ENCODE measurements at regions not wholly inside any gene's neighbourhood (a gene's known extent, or its start where the extent isn't known, plus 50 kb on each side); places are given as distances from the start of the nearest gene placed in this dataset.

DNA sequence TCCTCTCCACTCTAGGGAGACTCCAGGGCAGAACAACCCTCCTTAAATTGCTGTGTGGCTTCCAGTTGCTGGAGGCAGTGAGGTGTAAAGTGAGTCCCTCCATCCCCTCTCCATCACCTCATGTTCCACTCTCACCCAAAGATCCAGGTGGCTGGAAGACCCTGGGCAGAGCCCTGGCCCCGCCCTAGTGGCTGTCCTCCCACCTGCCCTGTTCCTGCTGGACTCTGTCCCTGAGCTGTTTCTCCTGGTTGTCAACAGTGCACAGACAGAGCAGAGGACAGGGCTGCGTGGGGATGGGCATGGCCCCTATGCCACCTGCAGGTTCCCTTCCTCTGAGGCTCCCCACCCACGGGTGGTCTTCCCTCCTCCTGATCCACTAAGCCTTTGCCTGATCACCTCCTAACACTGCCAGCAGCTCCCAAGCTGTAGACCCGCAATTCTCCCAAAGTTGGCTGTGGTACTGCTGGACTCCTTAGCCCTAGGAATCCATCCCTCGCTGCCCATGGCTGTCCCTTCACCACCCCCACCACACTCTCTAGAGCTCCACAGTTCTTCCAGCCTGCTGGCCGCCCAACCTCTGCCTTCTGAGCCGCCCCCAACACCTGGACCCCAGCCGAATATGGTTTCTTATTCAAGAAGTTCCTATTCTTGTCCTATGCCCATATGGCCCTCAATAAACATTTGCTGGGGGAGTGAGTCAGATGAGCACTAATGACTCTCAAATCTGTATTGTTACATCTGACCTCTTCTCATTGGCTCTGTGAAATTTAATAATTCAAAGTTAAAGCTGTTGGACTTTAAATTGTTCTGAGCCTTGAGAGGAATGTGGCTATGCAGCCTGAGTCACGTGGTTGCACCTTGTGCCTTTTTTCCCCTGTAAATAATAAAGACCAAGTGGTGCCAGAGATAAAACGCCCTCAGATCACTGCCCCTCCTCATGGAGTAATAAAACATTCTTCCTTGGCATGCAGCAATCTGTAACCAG, 260.0 kb upstream of the HS6ST1 start:
- DNase-seq (ENCODE audit: low spot score) = no peak

DNA sequence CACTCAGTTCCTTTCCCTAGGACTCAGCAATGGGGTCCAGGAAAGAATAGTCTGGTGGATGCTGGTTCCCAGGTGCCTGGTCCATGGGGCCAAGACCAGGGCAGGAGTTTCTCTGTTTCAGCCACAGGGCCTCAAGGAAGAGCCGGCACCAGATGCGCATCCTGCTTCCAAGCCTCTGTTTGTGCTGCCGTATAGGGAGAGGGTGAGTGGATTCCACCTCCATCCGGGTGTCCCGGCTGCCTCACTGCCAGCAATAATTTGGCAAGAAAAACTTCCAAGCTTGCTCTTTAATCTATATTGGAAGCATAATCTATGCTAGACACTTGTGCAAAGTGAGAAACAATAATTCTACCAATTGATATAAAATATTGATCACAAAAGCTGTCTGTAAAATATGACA, 261.2 kb upstream of the HS6ST1 start:
- no peak for DNase-seq (ENCODE audit: low spot score)

DNA sequence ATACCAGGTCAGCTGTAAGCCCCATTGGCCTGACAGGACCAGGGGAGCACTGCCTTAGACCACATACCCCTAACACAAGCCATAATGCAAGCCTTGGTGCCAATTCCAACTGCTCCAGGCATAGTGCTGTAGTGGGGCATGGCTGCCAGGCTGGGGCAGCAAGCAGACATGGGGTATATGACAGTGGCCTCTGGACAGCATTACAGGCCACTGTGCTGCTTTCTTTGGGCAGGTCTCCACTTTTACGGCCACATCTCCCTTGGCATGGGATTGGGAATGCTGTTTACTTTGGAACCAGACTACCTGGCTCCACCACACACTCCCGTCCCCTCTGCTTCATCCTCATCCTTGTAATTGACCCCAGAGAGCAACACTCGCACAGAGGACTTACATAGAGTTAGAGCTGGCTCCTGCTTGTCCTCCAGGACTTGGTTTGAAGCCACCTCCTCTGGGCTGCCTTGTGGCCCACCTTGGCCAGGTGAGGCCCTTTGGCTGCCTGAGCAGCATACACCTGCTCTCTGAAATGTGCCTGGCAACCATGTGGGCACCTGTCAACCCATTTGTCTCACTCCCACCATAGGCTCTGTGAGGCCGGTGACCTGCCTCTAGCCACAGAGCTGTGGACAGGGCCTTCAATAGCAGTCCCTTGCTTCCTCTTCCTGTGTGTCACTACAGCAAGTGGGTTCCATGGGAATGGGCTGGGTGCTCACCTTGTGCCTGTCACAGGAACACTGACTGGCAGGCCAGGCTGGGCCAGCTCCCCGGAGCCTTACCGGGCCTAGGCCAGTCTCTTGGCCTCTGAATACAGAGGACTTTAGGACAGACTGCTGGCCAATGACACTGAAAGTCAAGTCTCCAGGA, 262.6 kb upstream of the HS6ST1 start:
- no peak for DNase-seq (ENCODE audit: low spot score)

DNA sequence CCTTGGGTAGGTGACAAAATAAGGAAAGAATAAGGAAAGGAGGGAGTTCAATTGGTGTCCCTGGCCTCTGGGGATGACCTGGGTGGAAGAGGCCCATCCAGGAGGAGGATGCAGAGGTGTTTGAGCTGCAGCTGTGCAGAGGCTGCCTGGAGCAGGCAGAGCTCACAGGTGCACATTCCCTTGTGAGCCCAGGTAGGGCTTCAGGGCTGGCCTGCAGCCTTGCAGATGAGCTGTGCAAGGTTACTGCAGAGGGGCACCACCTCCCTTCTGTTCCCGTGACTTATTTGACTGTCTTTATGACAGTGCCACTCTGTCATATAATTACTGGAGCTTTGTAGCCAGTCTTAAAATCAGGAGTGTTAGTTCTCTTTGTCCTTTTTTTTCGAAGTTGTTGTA, 263.2 kb upstream of the HS6ST1 start:
- DNase-seq (ENCODE audit: low spot score) = no peak

DNA sequence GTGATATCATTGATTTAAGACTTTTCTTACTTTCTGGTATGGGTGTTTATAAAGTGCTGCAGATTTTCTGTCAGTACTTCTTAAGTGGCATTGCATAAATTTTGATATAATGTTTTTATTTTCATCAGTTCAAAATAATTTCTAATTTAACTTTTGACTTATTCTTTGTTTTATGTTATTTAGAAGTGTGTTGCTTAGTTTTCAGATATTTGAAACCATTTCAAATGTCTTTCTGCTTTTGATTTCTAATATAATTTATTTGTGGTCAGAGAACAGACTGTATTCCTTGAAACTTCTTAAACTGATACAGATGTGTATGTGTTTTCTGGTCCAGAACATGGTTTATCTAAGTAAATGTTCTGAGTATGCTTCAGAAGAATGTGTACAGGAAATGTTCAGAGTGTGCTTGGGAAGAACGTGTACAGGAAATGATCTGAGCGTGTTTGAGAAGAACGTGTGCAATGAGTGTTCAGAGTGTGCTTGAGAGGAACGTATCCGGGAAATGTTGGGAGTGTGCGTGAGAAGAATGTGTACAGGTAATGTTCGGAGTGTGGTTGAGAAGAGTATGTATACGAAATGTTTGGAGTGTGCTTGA, 265.7 kb upstream of the HS6ST1 start:
- no peak for DNase-seq (ENCODE audit: low spot score)

DNA sequence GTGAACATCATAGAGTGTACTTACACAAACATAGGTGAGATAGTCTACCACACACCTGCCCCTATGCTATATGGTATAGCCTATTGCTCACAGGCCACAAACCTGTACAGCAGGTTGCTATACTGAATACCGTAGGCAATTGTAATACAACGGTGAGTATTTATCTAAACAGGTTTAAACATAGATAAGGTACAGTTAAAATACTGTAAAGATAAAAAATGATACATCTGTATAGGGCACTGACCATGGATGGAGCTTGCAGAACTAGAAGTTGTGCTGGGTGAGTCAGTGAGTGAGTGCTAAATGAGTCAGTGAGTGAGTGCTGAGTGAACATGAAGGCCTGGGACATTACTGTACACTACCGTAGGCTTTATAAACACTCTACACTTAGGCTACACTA, 267.0 kb upstream of the HS6ST1 start:
- no peak for DNase-seq (ENCODE audit: low spot score)

DNA sequence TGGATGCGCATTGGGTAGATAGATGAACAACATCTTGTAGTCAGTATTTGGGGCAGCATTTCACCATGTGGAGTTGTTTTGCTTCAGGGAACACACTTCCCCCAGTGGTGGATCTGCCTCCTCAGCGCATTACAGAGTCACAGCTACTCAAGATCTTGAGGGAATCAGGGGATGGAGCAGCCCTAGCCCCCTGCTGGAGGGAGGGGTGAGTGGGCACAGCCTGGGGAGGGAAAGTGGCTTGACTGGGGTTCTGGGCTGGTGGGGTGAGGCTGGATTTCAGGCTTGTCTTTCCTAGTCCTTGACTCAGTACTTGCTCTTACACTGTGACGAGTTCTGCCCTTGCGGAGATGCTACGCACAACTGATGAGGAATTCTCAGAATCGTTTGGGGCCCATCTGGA, 271.0 kb upstream of the HS6ST1 start:
- no peak for DNase-seq (ENCODE audit: low spot score)

DNA sequence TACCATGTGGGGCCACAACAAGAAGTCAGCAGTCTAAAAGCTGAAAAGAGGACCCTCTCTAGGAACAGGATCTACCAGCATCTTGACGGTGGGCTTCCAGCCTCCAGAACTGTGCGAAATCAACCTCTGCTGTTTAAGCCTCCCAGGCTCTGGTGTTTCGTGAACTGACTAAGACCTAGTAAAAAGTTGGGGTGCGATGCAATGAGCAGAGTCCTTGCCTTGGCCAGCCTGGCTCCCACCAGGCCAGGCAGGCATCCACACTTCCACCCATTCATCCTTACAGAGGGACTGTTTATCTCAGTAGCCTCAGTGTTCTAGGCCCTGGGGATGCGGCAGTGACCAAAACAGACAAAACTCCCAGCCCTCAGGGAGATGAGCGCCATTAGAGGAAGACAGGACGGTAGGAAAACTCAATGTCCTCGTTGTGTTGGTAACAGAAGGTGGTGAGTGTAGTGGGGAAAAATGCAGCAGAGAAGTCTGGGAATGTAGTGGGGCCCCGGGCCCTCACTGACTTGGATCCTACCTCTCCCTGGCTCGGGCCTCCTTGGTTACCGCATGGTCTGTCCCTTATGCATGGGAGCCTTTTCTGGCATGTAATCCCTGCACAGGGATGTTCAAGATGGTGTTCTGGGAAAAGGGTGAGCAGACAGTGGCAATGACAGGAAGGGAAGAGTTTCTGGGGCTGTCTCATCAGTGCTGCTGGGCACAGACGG, 271.8 kb upstream of the HS6ST1 start:
- DNase-seq (ENCODE audit: low spot score) = no peak

DNA sequence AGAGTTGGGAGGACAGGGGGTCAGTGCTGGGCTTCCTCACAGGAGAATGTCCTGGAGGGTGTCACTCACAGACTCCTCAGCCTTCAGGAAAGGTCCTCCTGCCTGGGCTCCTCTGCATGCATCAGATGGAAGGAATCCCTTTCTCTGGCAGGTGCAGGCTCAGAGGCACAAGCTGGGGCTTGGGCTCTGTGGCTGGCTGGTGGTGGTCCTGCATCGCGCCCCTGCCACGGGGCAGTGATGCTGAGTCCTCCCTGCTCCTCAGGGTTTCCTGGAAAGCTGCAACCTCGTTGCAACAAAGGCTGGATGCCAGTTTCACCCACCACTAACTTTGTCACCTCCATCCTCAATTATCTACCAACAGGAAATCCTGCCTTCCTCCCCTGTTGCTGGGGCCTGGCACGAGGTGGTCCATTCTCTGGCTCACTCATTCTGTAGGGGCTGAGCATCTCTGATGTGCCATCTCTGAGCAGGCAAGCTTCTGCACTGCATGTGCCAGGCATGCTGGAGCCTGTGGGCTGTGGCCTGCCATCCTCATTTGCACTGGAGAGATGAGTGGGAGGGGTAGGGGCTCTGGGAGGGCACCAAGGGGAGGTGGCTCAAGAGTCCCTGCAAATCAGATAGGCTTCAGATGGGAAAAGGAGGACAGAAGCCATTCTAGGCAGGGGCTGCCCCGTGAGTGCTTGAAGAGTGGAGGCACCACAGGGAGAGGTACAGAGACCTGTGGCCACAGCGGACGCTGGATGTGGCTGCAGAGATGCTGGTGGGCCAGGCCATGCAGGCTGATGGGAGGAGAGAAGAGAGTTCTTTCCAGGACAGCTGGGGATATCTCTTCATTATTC, 272.6 kb upstream of the HS6ST1 start:
- no peak for DNase-seq (ENCODE audit: low spot score)

DNA sequence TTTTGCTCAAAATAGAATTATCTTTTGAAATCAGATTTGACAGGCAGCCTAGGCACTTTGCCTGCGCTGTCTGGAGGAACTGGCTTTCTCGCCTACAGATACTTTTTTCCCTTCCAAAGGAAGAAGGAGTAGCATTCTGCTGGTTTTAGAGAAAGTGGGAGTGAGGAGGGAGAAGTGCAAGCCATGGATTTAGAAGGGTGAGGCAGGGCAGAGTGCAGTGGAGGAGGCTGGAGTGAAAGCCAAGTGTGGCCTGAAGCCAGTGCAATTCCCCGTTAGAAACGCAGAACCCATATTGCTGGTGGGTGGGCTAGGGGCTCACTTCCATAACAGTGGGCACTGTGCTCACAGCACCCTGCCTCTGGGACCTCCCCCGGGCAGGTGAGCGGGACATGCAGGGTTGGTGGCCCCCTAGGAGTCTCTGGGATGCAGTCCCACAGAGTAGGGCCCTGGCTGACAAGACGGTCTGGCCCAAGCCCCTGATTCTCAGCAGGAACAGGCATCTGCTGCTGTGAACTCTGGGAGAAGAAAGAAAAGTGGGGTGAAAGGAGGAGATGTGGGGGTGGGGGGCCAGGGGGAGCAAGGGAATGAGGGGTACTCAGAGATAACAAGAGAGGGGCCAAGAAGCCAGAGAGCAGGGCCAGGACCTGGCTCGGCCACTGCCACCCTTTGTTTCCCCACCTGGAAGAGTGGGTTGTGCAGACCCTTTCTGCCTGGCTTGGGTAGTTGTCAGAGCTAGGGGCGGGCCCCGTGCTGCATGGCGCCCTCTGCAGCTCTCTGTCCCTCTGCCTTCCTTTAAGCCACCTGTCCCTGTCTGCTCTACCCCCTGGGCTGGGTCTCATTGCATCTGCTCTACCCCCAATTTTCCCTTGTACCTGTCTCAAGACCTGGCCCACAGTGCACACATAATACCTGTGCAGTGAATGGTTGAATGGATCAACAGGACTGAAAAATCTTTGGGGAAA, 273.5 kb upstream of the HS6ST1 start:
- no peak for DNase-seq (ENCODE audit: low spot score)

DNA sequence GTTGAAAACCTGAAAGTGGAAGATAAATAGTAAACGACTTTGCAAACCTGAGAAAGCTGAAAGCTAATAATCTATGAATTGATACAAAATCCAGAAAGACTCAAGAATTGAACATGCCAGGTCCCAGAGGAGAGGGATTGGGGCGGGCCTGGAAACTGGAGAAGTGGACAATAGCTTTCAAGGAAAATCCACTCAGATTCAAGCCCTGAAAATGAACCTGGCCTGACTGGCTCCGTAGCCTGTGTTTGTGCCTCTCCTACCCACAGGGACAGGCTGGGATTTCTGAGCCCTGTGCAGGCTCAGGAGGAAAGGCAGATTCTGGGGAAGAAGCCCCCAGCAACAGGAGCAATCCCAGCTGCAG, 274.8 kb upstream of the HS6ST1 start:
- no peak for DNase-seq (ENCODE audit: low spot score)

DNA sequence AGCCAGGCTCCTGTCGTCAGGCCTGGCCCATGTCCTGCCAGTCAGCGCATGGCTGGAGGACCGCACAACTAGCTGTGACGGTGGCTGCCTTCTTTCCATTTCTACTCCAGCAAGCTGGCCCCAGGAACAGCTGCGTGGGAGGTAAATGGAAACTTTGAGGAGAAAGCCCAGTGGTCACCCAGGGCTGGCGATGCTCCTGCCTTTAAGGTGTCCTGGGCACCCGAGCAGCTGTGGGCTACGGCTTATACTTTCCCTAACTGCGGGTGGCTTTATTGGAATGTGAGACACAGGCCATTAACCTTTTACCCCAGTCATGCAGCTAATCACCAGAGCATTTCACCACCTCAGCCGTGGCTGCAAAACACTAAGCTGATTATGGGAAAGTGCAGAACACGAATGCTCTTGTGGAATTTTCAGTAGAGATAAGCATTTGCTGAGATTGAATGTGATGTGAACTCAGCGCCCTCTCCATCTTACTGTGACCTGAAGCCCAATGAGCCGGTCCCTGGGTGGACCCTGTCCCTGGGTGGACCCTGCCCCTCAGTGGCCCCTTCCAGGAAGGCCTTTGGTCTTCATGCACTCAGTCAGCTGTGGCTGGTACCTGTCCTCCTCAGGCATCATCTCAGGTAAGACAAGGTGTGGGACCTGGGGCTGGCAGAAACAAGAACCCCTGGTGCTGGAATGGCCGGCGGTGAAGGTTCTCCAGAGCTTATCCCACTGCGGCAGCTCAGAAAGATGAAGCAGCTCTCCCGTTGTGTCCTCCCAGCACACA, 275.4 kb upstream of the HS6ST1 start:
- DNase-seq (ENCODE audit: low spot score) = no peak

DNA sequence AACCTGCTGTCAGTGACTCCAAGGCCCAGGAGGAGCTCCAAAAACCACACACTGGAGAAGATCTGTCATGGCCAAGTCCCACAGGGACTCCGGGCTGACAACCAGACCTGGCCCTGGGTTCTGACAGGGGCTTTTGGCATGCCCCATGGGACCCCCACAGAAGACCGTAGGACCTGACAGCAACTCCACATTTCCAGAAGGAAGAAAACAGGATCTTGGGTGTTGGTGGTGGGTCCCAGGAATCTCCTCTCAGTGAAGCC, 275.9 kb upstream of the HS6ST1 start:
- no peak for DNase-seq (ENCODE audit: low spot score)

DNA sequence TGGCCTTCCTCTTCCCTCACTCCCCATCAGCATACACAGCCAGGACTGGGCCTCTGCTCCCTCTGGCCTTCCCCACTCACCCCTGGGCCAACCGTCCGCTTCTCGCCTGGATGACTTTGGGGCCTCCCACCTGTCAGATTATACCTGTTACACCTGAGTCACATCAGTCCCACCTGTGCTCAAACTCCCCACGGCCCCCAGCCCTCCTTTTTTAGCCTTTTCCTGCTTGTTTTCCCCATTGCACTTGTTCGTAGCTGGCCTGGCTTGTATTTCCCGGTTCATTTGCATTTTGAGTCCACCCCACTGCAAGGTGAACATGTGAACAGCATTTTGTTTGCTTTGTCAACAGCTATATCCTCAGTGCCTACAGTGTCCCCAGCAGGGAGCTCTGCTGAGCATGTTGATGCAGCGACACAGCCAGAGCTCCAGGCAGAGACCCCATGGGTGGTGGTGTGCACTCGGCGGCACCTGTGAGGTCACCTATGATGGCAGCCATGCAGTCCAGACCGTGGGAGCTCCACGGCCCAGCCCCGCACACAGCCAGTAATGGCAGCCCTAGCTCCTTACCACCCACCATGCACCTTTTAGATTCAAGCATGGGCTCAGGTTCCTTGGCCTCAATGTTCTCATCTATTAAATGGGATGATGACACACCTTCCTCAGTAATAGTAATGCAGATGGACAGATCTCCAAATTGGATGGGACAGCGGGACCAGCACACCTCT, 276.4 kb upstream of the HS6ST1 start:
- no peak for DNase-seq (ENCODE audit: low spot score)

DNA sequence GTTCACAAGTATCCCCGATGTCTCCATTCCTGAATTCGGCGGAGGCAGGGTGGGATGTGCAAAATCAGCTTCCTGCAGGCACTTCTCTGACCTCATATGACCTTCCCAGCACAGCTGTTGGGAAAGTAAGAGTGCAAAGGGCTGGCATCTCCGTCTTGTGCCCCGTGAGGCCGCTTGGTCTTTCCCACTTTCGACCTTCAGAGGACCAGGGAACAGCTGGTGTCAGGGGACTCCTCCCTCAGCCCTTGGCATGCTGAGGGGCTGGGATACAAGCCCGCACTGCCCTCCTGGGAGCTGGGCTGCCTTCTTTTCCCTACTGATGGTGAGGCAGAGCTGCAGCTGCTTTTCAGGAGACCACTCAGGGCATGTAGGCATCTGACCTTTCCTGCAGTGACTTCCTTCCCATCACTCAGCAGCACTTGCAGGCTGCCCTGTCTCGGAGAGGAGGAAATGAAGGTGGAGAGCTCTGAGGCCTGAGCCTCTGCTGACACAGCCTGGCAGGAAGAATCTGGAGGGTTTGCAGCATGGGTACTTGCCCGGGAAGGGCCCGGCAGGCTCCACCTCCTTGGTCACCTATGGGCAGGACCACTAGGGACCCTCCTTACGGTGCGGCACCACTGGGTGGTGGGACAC, 277.2 kb upstream of the HS6ST1 start:
- no peak for DNase-seq (ENCODE audit: low spot score)

DNA sequence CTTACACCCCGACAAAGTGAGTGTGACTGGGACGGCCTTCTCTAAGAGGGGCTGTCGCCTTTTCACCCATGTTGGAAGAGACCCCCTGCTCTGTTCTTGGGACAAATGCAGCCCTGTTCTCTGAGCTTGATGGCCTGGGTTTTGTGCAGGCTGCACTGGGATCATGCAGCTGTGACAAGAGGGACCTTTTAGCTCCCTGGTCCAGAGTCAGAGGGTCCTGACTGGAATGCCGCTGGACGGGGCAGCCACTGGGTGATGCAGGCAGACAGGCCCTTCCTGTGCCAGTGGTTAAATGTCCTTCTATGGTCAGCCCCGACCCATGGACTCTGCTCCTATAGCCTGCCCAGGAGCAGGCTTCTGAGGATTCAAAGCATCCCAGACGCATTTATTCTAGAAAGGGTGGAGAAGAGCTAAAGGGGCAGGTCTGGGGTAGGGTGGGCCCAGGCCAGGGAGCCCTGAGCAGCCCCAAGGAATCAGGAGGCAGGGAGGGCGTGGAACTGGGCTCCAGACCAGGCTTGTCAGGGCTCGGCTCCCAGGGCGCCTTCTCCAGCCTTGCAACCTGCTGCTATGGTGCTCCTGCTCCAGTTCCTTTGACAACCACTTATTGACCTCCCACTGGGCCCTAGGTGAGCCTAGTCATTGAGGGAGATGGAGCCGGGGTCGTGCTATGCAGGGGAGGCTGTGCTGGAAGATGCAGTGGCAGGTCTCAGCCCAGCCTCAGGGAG, 277.9 kb upstream of the HS6ST1 start:
- no peak for DNase-seq (ENCODE audit: low spot score)

DNA sequence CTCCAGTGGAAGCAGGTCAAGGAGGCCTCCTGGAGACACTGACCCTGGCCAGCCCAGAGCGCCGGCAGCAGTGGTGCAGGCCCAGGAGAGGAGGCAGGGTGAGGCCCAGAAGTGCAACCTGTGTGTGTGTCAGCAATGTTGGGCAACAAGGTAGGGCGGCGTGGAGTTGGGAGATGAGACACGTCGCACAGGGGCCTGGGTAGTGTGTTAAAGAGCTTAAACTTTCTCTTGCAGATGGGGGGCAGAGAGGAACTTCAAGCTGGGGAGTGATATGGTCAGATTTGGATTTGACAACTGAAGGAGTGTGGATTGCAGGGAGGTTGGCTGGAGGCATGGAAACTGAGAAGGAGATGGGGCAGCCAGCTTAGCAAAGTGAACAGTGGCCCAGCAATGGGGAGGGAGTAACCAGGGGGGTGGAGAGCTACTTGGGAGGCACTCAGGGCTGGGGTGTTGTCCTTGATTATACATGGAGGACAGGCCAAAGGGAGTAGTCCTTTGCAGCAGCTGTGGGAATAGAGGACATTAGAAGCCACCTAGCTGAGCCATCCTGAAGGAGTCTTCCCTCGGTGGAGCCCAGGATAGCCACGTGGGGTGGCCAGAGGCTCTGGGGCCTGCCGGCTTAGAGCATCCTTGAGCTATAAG, 278.6 kb upstream of the HS6ST1 start:
- DNase-seq (ENCODE audit: low spot score) = no peak
